ENCODE measurements at regions not wholly inside any gene's neighbourhood (a gene's known extent, or its start where the extent isn't known, plus 50 kb on each side); places are given as distances from the start of the nearest gene placed in this dataset.

- WGBS: 97% methylated on average over 1 of the region's 1 CpG
- H3K9ac ChIP-seq (ENCODE audit: low read depth in 1 of 2, low read length in 2 of 2): no peak overlapping the region
- H3K4me1 ChIP-seq (ENCODE audit: control insufficient read depth in 4 of 4, insufficient read depth in 4 of 4, low read length in 3 of 4): peaks cover 2 to 9% (median 6%) of the 10 kb centered on the region in 4 donors
Measured at GRCh38 chr4:14929669-14930068, 72.6 kb upstream of the CPEB2 start.

GRCh38 chr4:14934704-14935390 is 67.4 kb upstream of the CPEB2 start:
- Histone ChIP-seq H3K27me3 (ENCODE audit: control insufficient read depth in 4 of 4, insufficient read depth in 4 of 4, low read length in 3 of 4) (no peaks in the 10 kb centered on the region), H3K9me3 (ENCODE audit: control insufficient read depth in 4 of 4, low read length in 3 of 4) (no peaks in the 10 kb centered on the region), H3K36me3 (ENCODE audit: control insufficient read depth in 4 of 4, insufficient read depth in 3 of 4, low read depth in 1 of 4, low read length in 3 of 4) (no peaks in the 10 kb centered on the region), H3K9ac (ENCODE audit: low read depth in 1 of 2, low read length in 2 of 2) (no peak overlapping the region), H3K4me1 (ENCODE audit: control insufficient read depth in 4 of 4, insufficient read depth in 4 of 4, low read length in 3 of 4) (peaks cover 0 to 9% (median 5%) of the 10 kb centered on the region in 4 donors), H3K4me3 (ENCODE audit: low read depth in 1 of 3, low read length in 3 of 3) (no peak overlapping the region), H3K27ac (ENCODE audit: low read depth in 1 of 2, low read length in 2 of 2) (no peak overlapping the region)
- no peak for DNase-seq (ENCODE audit: low spot score)
- TF ChIP-seq MAX (IDR thresholded peaks at IDR 0.05) (no peak), YY1 (IDR thresholded peaks at IDR 0.05) (no peak), HNF4A (conservative IDR thresholded peaks at IDR 0.05) (peak; percentile 2 to 37)
- 37% methylated on average over 9 of the region's 9 CpGs for WGBS

More at GRCh38 chr4:14929669-14930068, 72.6 kb upstream of the CPEB2 start:
- Histone ChIP-seq H3K4me3 (ENCODE audit: low read depth in 1 of 3, low read length in 3 of 3) (no peak overlapping the region), H3K27me3 (ENCODE audit: control insufficient read depth in 4 of 4, insufficient read depth in 4 of 4, low read length in 3 of 4) (no peaks in the 10 kb centered on the region), H3K36me3 (ENCODE audit: control insufficient read depth in 4 of 4, insufficient read depth in 3 of 4, low read depth in 1 of 4, low read length in 3 of 4) (no peaks in the 10 kb centered on the region), H3K27ac (ENCODE audit: low read depth in 1 of 2, low read length in 2 of 2) (no peak overlapping the region), H3K9me3 (ENCODE audit: control insufficient read depth in 4 of 4, low read length in 3 of 4) (no peaks in the 10 kb centered on the region)
- no peak for TF ChIP-seq ATF3 (IDR thresholded peaks at IDR 0.05)
- TF ChIP-seq JUND (IDR thresholded peaks at IDR 0.05): no peak
- TF ChIP-seq HNF4A (conservative IDR thresholded peaks at IDR 0.05): no peak
- no peak for DNase-seq (ENCODE audit: low spot score)

GRCh38 chr4:14943749-14944148 is 58.5 kb upstream of the CPEB2 start:
- 87% methylated on average over 7 of the region's 7 CpGs for WGBS
- H3K27ac ChIP-seq (ENCODE audit: low read depth in 1 of 2, low read length in 2 of 2): no peak overlapping the region
- TF ChIP-seq RAD21 (IDR thresholded peaks at IDR 0.05): no peak
- no peak for TF ChIP-seq JUND (IDR thresholded peaks at IDR 0.05)
- no peak for TF ChIP-seq GABPA (IDR thresholded peaks at IDR 0.05 in 1 of 2, conservative IDR thresholded peaks at IDR 0.05 in 1 of 2)
- TF ChIP-seq NR2F2 (IDR thresholded peaks at IDR 0.05): no peak
- TF ChIP-seq EGR1 (IDR thresholded peaks at IDR 0.05; ENCODE audit: low read depth in 2 of 2): no peak
- no peak for TF ChIP-seq MAX (IDR thresholded peaks at IDR 0.05)
- TF ChIP-seq FOXA2 (IDR thresholded peaks at IDR 0.05): no peak
- TF ChIP-seq HNF4A (conservative IDR thresholded peaks at IDR 0.05): no peak
- no peak for TF ChIP-seq RXRA (IDR thresholded peaks at IDR 0.05)
- TF ChIP-seq FOXA1 (IDR thresholded peaks at IDR 0.05): no peak
- no peak for TF ChIP-seq CTCF (IDR thresholded peaks at IDR 0.05; ENCODE audit: low read depth, low read length, missing input control)
- TF ChIP-seq TAF1 (conservative IDR thresholded peaks at IDR 0.05): no peak
- no peak for TF ChIP-seq YY1 (IDR thresholded peaks at IDR 0.05)

More at GRCh38 chr4:14943749-14944148, 58.5 kb upstream of the CPEB2 start:
- no peak overlapping the region for H3K4me3 ChIP-seq (ENCODE audit: low read depth in 1 of 3, low read length in 3 of 3)
- no peaks in the 10 kb centered on the region for H3K27me3 ChIP-seq (ENCODE audit: control insufficient read depth in 4 of 4, insufficient read depth in 4 of 4, low read length in 3 of 4)
- no peak for DNase-seq (ENCODE audit: low spot score)
- no peaks in the 10 kb centered on the region for H3K36me3 ChIP-seq (ENCODE audit: control insufficient read depth in 4 of 4, insufficient read depth in 3 of 4, low read depth in 1 of 4, low read length in 3 of 4)
- H3K9ac ChIP-seq (ENCODE audit: low read depth in 1 of 2, low read length in 2 of 2): no peak overlapping the region
- H3K9me3 ChIP-seq (ENCODE audit: control insufficient read depth in 4 of 4, low read length in 3 of 4): no peaks in the 10 kb centered on the region
- H3K4me1 ChIP-seq (ENCODE audit: control insufficient read depth in 4 of 4, insufficient read depth in 4 of 4, low read length in 3 of 4): no peaks in the 10 kb centered on the region

All from liver (tissue), 8 donors.